SK-N-MC (cell line): ENCODE measurements at regions not wholly inside any gene's neighbourhood (a gene's known extent, or its start where the extent isn't known, plus 50 kb on each side); places are given as distances from the start of the nearest gene placed in this dataset.

ENCODE experiments used
- EZH2 ChIP-seq: fragments of 200-600 bp; sonication (generic); IDR thresholded peaks from one replicate; pipeline ENCODE4 v1.6.1; 2017; ENCODE audit warnings: antibody characterized with exemption
- FOXP2 ChIP-seq: optimal IDR thresholded peaks from 2 replicates; pipeline ENCODE3; 2011; ENCODE audit warnings: mild to moderate bottlenecking, moderate library complexity; ENCODE audit not compliant: insufficient read depth; ENCODE audit errors: extremely low read length, control extremely low read depth
- POLR2AphosphoS5 ChIP-seq: IDR thresholded peaks from 2 replicates; pipeline ENCODE4 v1.6.1; 2012; ENCODE audit warnings: mild to moderate bottlenecking, low read depth, low read length, borderline replicate concordance

GRCh38 chr9:16248822-16249221 lies 621.6 kb downstream of the BNC2 start:
- no peak for TF ChIP-seq POLR2AphosphoS5
- no peak for TF ChIP-seq EZH2
- TF ChIP-seq FOXP2: no peak
